ENCODE measurements at regions not wholly inside any gene's neighbourhood (a gene's known extent, or its start where the extent isn't known, plus 50 kb on each side); places are given as distances from the start of the nearest gene placed in this dataset.

GRCh38 chr5:152978141-152978835 lies 512.2 kb upstream of the GRIA1 start:
- Histone ChIP-seq H3K27me3 (ENCODE audit: control insufficient read depth, insufficient read depth, low read length) (no peaks in the 10 kb centered on the region), H3K36me3 (replicated peaks; ENCODE audit: control insufficient read depth, insufficient read depth, low read length) (no peaks in the 10 kb centered on the region), H3K4me3 (ENCODE audit: insufficient read depth, low read depth, low read length) (no peak overlapping the region)
- DNase-seq = no peak

- DNase-seq = no peak
- no peaks in the 10 kb centered on the region for H3K27me3 ChIP-seq (ENCODE audit: control insufficient read depth, insufficient read depth, low read length)
- no peaks in the 10 kb centered on the region for H3K36me3 ChIP-seq (replicated peaks; ENCODE audit: control insufficient read depth, insufficient read depth, low read length)
- no peak overlapping the region for H3K4me3 ChIP-seq (ENCODE audit: insufficient read depth, low read depth, low read length)
Measured at GRCh38 chr5:152987131-152987530, 503.3 kb upstream of the GRIA1 start.

DNA sequence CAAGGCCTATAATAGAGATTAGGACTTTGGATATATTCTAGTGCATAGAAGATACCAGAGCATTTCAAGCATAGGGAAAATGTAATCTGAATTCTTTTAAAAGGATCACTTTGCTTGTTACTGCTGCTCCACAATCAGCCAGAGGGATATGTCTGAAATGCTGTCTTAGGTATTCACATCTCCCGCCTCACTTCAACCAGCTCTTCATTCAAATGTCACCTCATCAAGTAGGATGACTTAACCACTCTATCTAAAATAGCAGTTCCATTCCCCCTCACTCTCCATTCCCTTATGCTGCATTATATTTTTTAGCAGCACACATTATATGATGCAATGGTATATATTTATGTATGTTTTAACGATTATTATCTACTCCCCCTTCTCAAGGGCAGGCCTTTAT lies 500.3 kb upstream of the GRIA1 start:
- no peaks in the 10 kb centered on the region for H3K27me3 ChIP-seq (ENCODE audit: control insufficient read depth, insufficient read depth, low read length)
- H3K36me3 ChIP-seq (replicated peaks; ENCODE audit: control insufficient read depth, insufficient read depth, low read length) = no peaks in the 10 kb centered on the region
- no peak for DNase-seq
- no peak overlapping the region for H3K4me3 ChIP-seq (ENCODE audit: insufficient read depth, low read depth, low read length)

- no peak overlapping the region for H3K4me3 ChIP-seq (ENCODE audit: insufficient read depth, low read depth, low read length)
- DNase-seq = no peak
- no peaks in the 10 kb centered on the region for H3K27me3 ChIP-seq (ENCODE audit: control insufficient read depth, insufficient read depth, low read length)
- H3K36me3 ChIP-seq (replicated peaks; ENCODE audit: control insufficient read depth, insufficient read depth, low read length) = no peaks in the 10 kb centered on the region
Measured at GRCh38 chr5:152990649-152991048, 499.8 kb upstream of the GRIA1 start.

DNA sequence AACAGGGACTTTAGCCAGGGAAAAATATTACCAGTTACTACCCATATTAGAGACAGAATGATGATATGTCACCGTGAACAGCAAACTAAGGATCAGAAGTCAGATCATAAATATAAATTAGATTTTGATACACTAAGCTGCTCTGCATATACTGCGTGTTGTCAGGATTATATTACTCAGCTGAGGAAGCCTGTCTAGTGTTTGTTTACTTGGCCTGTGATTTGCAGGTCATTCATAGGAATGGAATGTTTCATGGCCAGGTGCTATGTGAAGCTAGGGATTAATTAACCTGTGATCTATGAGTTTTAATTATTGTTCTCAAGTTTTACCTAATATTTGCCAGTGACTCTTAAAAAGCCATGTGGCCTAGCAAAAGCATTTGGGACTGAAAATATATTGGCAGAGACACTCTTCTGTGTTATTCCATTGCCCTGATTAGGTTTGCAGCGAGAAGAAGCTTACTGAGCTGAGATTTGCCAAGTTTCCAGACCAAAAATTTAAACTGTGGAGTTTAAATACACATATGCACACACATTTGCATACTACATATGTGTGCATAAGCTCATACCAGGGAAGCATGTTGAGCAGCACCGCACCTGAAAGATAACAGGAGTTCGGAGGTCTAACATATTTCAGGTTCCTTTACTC lies 496.3 kb upstream of the GRIA1 start:
- Histone ChIP-seq H3K36me3 (replicated peaks; ENCODE audit: control insufficient read depth, insufficient read depth, low read length) (no peaks in the 10 kb centered on the region), H3K27me3 (ENCODE audit: control insufficient read depth, insufficient read depth, low read length) (no peaks in the 10 kb centered on the region), H3K4me3 (ENCODE audit: insufficient read depth, low read depth, low read length) (no peak overlapping the region)
- no peak for DNase-seq

DNA sequence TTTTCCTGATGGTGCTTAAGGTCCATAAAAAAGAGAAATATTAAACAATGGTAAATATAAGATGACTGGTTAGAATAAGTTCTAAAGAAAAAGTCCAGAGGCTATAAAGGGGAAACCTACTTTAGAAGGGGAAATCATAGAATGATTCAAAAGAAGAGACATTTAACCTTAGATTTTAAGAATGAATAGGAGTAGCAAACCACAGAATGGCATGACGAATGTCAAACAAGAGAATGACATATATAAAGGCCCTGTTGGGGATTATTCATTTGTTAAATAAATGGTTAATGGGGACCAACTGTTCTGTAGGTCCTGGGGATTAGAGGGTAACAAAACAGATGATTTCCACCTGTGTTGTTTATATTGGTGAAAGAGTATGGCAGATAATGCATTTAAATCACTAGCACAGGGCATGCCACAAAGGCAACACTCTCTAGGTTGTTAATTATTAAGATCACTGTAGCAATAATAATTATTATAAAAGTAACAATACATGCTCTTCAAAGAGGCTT lies 495.2 kb upstream of the GRIA1 start:
- no peak overlapping the region for H3K4me3 ChIP-seq (ENCODE audit: insufficient read depth, low read depth, low read length)
- DNase-seq = peak; percentile 9
- no peaks in the 10 kb centered on the region for H3K36me3 ChIP-seq (replicated peaks; ENCODE audit: control insufficient read depth, insufficient read depth, low read length)
- no peaks in the 10 kb centered on the region for H3K27me3 ChIP-seq (ENCODE audit: control insufficient read depth, insufficient read depth, low read length)

DNA sequence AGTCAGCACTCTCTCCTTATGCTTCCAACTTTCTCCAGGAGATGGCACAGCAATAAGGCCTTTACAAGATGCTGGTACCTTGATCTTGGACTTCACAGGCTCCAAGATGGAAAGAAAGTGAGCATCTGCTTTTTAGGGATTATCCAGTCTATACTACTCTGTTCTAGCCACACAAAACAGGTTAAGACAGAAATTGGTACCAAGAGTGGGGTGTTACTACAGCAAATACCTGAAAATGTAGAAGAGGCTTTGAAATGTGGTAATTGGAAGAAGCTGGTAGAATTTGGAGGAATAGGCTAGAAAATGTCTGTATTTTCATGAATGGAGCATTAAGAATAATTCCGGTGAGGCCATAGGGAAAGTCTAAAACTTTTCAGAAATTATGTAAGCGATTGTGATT lies 484.8 kb upstream of the GRIA1 start:
- no peak for DNase-seq
- no peaks in the 10 kb centered on the region for H3K27me3 ChIP-seq (ENCODE audit: control insufficient read depth, insufficient read depth, low read length)
- no peaks in the 10 kb centered on the region for H3K36me3 ChIP-seq (replicated peaks; ENCODE audit: control insufficient read depth, insufficient read depth, low read length)
- H3K4me3 ChIP-seq (ENCODE audit: insufficient read depth, low read depth, low read length) = no peak overlapping the region

- no peak for DNase-seq
- H3K27me3 ChIP-seq (ENCODE audit: control insufficient read depth, insufficient read depth, low read length) = no peaks in the 10 kb centered on the region
- no peaks in the 10 kb centered on the region for H3K36me3 ChIP-seq (replicated peaks; ENCODE audit: control insufficient read depth, insufficient read depth, low read length)
- H3K4me3 ChIP-seq (ENCODE audit: insufficient read depth, low read depth, low read length) = no peak overlapping the region
Measured at GRCh38 chr5:153006681-153007080, 483.8 kb upstream of the GRIA1 start.

- no peak for DNase-seq
- H3K4me3 ChIP-seq (ENCODE audit: insufficient read depth, low read depth, low read length) = no peak overlapping the region
- no peaks in the 10 kb centered on the region for H3K36me3 ChIP-seq (replicated peaks; ENCODE audit: control insufficient read depth, insufficient read depth, low read length)
- H3K27me3 ChIP-seq (ENCODE audit: control insufficient read depth, insufficient read depth, low read length) = no peaks in the 10 kb centered on the region
Measured at GRCh38 chr5:153014194-153014593, 476.3 kb upstream of the GRIA1 start.

- Histone ChIP-seq H3K27me3 (ENCODE audit: control insufficient read depth, insufficient read depth, low read length) (no peaks in the 10 kb centered on the region), H3K36me3 (replicated peaks; ENCODE audit: control insufficient read depth, insufficient read depth, low read length) (no peaks in the 10 kb centered on the region), H3K4me3 (ENCODE audit: insufficient read depth, low read depth, low read length) (no peak overlapping the region)
- DNase-seq = no peak
Measured at GRCh38 chr5:153018121-153018520, 472.3 kb upstream of the GRIA1 start.

DNA sequence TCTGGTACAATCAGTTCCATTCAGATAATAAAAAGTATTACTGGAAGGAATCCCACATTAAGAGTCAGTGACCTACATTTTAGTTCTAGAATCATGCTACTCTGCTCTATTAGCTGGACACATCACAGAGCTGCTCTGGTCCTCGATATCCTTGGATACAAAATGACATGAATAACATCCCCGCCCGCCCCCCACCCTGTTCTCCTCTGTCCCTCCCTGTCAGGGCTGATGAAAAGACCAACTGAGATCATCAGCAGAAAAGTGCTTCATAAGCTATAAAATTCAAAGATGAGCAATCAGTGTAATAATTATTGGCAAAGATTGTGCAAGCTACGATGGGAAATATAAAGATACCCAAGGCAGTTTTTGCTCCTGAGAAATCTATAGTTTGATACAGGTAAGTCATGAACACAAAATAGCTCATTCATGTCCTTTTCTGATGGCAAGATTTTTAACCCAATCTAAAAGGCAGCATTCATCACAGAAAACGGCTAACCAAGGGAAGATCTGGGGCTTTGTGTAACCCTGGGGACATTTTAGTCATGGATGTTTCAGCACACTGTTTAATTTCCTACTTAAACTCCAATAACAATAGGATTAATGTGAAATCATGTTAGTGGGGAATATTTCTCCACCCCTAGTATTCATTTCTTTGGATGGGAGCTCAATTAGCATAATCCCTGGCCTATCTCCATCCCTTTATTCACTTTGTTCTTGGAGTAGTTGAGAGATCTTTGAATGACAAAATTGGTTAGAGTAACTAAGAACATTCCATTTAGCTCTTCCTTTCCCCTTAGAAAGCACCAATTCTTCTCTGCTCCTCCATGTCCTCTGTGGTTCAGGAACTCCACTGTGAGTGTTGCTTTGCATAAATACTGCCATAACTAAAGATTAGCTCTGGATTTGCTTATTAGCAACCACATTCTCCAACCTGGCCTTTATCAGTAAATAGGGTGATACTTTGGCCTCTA lies 459.4 kb upstream of the GRIA1 start:
- Histone ChIP-seq H3K4me3 (ENCODE audit: insufficient read depth, low read depth, low read length) (no peak overlapping the region), H3K27me3 (ENCODE audit: control insufficient read depth, insufficient read depth, low read length) (no peaks in the 10 kb centered on the region), H3K36me3 (replicated peaks; ENCODE audit: control insufficient read depth, insufficient read depth, low read length) (no peaks in the 10 kb centered on the region)
- no peak for DNase-seq

- Histone ChIP-seq H3K36me3 (replicated peaks; ENCODE audit: control insufficient read depth, insufficient read depth, low read length) (no peaks in the 10 kb centered on the region), H3K4me3 (ENCODE audit: insufficient read depth, low read depth, low read length) (no peak overlapping the region), H3K27me3 (ENCODE audit: control insufficient read depth, insufficient read depth, low read length) (no peaks in the 10 kb centered on the region)
- DNase-seq = no peak
Measured at GRCh38 chr5:153039501-153039900, 451.0 kb upstream of the GRIA1 start.

DNA sequence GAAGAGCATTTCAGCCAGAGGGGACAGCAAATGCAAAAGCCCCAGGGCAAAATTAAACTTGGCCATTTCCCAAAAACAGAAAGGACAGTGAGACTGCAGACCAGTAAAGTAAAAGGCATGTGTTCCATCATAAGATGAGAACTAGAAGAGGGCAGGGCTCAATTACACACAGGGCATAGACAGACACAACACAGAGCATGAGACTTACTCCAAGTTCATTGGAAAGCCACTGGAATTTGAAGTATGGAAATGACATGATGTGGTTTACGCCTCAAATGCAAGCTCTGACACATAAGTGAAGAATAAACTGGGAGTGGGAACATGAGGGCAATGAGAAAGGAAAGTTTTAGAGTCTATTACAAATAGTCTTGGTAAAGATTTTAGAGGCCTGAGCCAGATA lies 446.6 kb upstream of the GRIA1 start:
- Histone ChIP-seq H3K27me3 (ENCODE audit: control insufficient read depth, insufficient read depth, low read length) (no peaks in the 10 kb centered on the region), H3K4me3 (ENCODE audit: insufficient read depth, low read depth, low read length) (no peak overlapping the region), H3K36me3 (replicated peaks; ENCODE audit: control insufficient read depth, insufficient read depth, low read length) (no peaks in the 10 kb centered on the region)
- no peak for DNase-seq

DNA sequence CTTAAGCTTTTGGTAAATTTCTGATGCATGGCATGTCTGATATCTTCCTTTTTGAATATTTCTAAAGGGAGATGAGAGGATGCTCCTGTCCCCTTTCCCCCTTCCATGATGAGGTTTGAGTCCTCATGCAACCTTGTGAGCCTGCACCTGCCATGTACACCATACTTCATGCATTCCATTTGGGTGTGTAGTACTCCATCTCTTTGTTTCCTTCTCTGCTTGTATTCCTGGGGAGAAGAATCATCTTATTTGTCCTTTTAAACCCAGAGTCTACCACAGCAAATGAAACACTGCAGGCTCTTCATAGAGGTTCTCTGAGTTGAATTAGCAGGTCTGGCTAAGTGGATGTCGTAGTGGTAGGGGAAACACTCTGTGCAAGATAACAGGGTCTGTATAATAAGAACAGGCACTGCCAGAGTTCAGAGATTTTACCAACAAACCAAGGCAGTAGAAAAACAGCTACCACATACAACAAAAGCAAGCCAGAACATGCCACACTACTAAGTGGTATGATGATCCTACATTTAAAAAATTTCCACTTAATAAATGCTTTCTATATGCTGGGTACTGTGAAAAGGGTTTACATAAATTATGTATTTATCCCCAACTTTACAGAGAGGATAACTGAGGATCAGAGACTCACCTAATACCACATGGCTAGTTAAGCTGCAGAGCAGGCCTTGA lies 439.8 kb upstream of the GRIA1 start:
- no peak for DNase-seq
- no peaks in the 10 kb centered on the region for H3K36me3 ChIP-seq (replicated peaks; ENCODE audit: control insufficient read depth, insufficient read depth, low read length)
- H3K27me3 ChIP-seq (ENCODE audit: control insufficient read depth, insufficient read depth, low read length) = no peaks in the 10 kb centered on the region
- no peak overlapping the region for H3K4me3 ChIP-seq (ENCODE audit: insufficient read depth, low read depth, low read length)

Data from H7 (cell line).